ENCODE measurements at regions not wholly inside any gene's neighbourhood (a gene's known extent, or its start where the extent isn't known, plus 50 kb on each side); places are given as distances from the start of the nearest gene placed in this dataset.

GRCh38 chr14:34328178-34328577, 133.9 kb downstream of the SPTSSA start:
- Histone ChIP-seq H3K36me3 (replicated peaks in 1 of 2; ENCODE audit: control insufficient read depth in 1 of 2, insufficient read depth in 2 of 2, low read length in 2 of 2) (no peaks in the 10 kb centered on the region), H3K4me3 (replicated peaks in 1 of 3; ENCODE audit: insufficient read depth in 1 of 3, low read depth in 2 of 3, low read length in 3 of 3) (no peak overlapping the region), H2AFZ (ENCODE audit: low read length) (peak overlapping the region; percentile 10), H3K9ac (ENCODE audit: insufficient read depth, low read depth, low read length) (no peak overlapping the region), H3K27ac (ENCODE audit: extremely low read length, insufficient read depth, low read length) (no peak overlapping the region), H3K9me3 (ENCODE audit: low read length) (no peaks in the 10 kb centered on the region), H3K27me3 (ENCODE audit: control insufficient read depth in 1 of 2, insufficient read depth in 2 of 2, low read length in 2 of 2) (no peaks in the 10 kb centered on the region), H3K4me2 (ENCODE audit: low read depth, low read length) (no peak overlapping the region), H3K4me1 (ENCODE audit: insufficient read depth, low read length) (peaks cover 27% of the 10 kb centered on the region), H4K20me1 (ENCODE audit: insufficient read depth, low read length) (no peaks in the 10 kb centered on the region), H3K79me2 (ENCODE audit: insufficient read depth, low read length) (no peaks in the 10 kb centered on the region)
- FAIRE-seq, result no peak
- no TSS peak for BruUV-seq (replicated peaks)
- ChIA-PET CTCF (ENCODE audit: low intra/inter-chr PET ratio, low total read pairs) (interaction anchor here (1.5 kb wide), 1 partner anchor 171 kb away, joined by 4 read pairs; no protein-coding TSS in a partner anchor), POLR2A (no interaction called here)
- TF ChIP-seq ZNF503 (CRISPR knock-in tag; IDR thresholded peaks at IDR 0.05) (no peak), CREB1 (IDR thresholded peaks at IDR 0.05) (peak; percentile 58), CREB1 (CRISPR knock-in tag; IDR thresholded peaks at IDR 0.05) (no peak)
- in situ Hi-C loops (cut with HindIII; ENCODE audit: extremely low pct_ligation_motif_present, low pct_unique_long_range_greater_than_20kb) (no loop called here), intact Hi-C loops (cut with micrococcal nuclease; ENCODE audit: unreplicated experiment) (no loop called here)
- no peak for DNase-seq (ENCODE audit: low spot score)
- under 1% methylated on average over 4 of the region's 4 CpGs for WGBS (ENCODE audit: low lambda C conversion rate)
- no peak for ATAC-seq

GRCh38 chr14:34325493-34325892, 136.5 kb downstream of the SPTSSA start:
- no peaks in the 10 kb centered on the region for H4K20me1 ChIP-seq (ENCODE audit: insufficient read depth, low read length)
- H2AFZ ChIP-seq (ENCODE audit: low read length), result no peak overlapping the region
- DNase-seq (ENCODE audit: low spot score) (no peak), ATAC-seq (no peak), FAIRE-seq (no peak)
- in situ Hi-C loops (cut with HindIII; ENCODE audit: extremely low pct_ligation_motif_present, low pct_unique_long_range_greater_than_20kb), result no loop called here
- TF ChIP-seq ATM (IDR thresholded peaks at IDR 0.05; ENCODE audit: borderline replicate concordance) (no peak), ZNF552 (CRISPR knock-in tag; IDR thresholded peaks at IDR 0.05; ENCODE audit: borderline replicate concordance) (no peak), ZFP36L1 (CRISPR knock-in tag; IDR thresholded peaks at IDR 0.05) (no peak), MAX (IDR thresholded peaks at IDR 0.05) (no peak), ZNF7 (CRISPR knock-in tag; IDR thresholded peaks at IDR 0.05) (no peak), SOX13 (IDR thresholded peaks at IDR 0.05) (no peak), SOX13 (CRISPR knock-in tag; conservative IDR thresholded peaks at IDR 0.05 in 1 of 2, IDR thresholded peaks at IDR 0.05 in 1 of 2) (no peak), FOXA3 (CRISPR knock-in tag; IDR thresholded peaks at IDR 0.05) (no peak), MIXL1 (CRISPR knock-in tag; IDR thresholded peaks at IDR 0.05) (no peak), MZF1 (CRISPR knock-in tag; IDR thresholded peaks at IDR 0.05; ENCODE audit: borderline replicate concordance) (no peak), RXRB (CRISPR knock-in tag; IDR thresholded peaks at IDR 0.05; ENCODE audit: borderline replicate concordance) (no peak), ZNF75D (CRISPR knock-in tag; IDR thresholded peaks at IDR 0.05; ENCODE audit: borderline replicate concordance) (no peak), GTF2F1 (IDR thresholded peaks at IDR 0.05; ENCODE audit: low read length) (no peak), ZNF740 (CRISPR knock-in tag; IDR thresholded peaks at IDR 0.05) (no peak), KDM5B (CRISPR knock-in tag; IDR thresholded peaks at IDR 0.05; ENCODE audit: borderline replicate concordance) (no peak), MED1 (CRISPR knock-in tag; IDR thresholded peaks at IDR 0.05) (no peak), KAT2B (IDR thresholded peaks at IDR 0.05; ENCODE audit: borderline replicate concordance, low read depth, low read length) (no peak), ZNF251 (CRISPR knock-in tag; IDR thresholded peaks at IDR 0.05) (no peak)
- no peaks in the 10 kb centered on the region for H3K79me2 ChIP-seq (ENCODE audit: insufficient read depth, low read length)
- no TSS peak for BruUV-seq (replicated peaks)
- no peaks in the 10 kb centered on the region for H3K36me3 ChIP-seq (replicated peaks in 1 of 2; ENCODE audit: control insufficient read depth in 1 of 2, insufficient read depth in 2 of 2, low read length in 2 of 2)
- 0 out of 2 replicates have a peak, but pooled peaks cover 6% of the 10 kb centered on the region for H3K4me1 ChIP-seq (ENCODE audit: insufficient read depth, low read length)
- H3K27ac ChIP-seq (ENCODE audit: extremely low read length, insufficient read depth, low read length), result no peak overlapping the region
- no peak overlapping the region for H3K9ac ChIP-seq (ENCODE audit: insufficient read depth, low read depth, low read length)
- no peaks in the 10 kb centered on the region for H3K27me3 ChIP-seq (ENCODE audit: control insufficient read depth in 1 of 2, insufficient read depth in 2 of 2, low read length in 2 of 2)
- no peaks in the 10 kb centered on the region for H3K9me3 ChIP-seq (ENCODE audit: low read length)
- H3K4me3 ChIP-seq (replicated peaks in 1 of 3; ENCODE audit: insufficient read depth in 1 of 3, low read depth in 2 of 3, low read length in 3 of 3), result no peak overlapping the region
- POLR2A ChIA-PET, result no interaction called here
- no peak overlapping the region for H3K4me2 ChIP-seq (ENCODE audit: low read depth, low read length)
- CTCF ChIA-PET (ENCODE audit: low intra/inter-chr PET ratio, low total read pairs), result interaction anchor here (1.1 kb wide), 1 partner anchor 481 kb away, joined by 3 read pairs; no protein-coding TSS in a partner anchor
- intact Hi-C loops (cut with micrococcal nuclease; ENCODE audit: unreplicated experiment), result no loop called here

Measured in HepG2 (cell line).